Activated T-cell treated with anti-CD3 and anti-CD28 coated beads, Interleukin-2, amount 50 U/mL, for 4 hours (primary cell): ENCODE measurements at regions not wholly inside any gene's neighbourhood (a gene's known extent, or its start where the extent isn't known, plus 50 kb on each side); places are given as distances from the start of the nearest gene placed in this dataset.

ENCODE experiments used
- ATAC-seq, 2 donors: fragments of 200-7000 bp; cut with Tn5 transposase; one replicate each; pipeline ENCODE4 v1.10.0; 2021
- DNase-seq: peaks from one replicate; pipeline ENCODE4 v3.0.0-alpha.2; 2020
- H3K27me3 Mint-ChIP-seq: one replicate; pipeline ENCODE4 v1.8.0; 2021; ENCODE audit warnings: low read depth, mixed read lengths
- H3K36me3 Mint-ChIP-seq: one replicate; pipeline ENCODE4 v1.8.0; 2022; ENCODE audit warnings: mixed read lengths; ENCODE audit not compliant: insufficient read depth
- H3K4me1 Mint-ChIP-seq: one replicate; pipeline ENCODE4 v1.8.0; 2021; ENCODE audit warnings: low read depth, mixed read lengths
- H3K4me3 Mint-ChIP-seq: one replicate; pipeline ENCODE4 v1.8.0; 2021; ENCODE audit warnings: mild to moderate bottlenecking, moderate library complexity, mixed read lengths
- H3K9me3 Mint-ChIP-seq: one replicate; pipeline ENCODE4 v1.8.0; 2021; ENCODE audit warnings: mixed read lengths

DNA sequence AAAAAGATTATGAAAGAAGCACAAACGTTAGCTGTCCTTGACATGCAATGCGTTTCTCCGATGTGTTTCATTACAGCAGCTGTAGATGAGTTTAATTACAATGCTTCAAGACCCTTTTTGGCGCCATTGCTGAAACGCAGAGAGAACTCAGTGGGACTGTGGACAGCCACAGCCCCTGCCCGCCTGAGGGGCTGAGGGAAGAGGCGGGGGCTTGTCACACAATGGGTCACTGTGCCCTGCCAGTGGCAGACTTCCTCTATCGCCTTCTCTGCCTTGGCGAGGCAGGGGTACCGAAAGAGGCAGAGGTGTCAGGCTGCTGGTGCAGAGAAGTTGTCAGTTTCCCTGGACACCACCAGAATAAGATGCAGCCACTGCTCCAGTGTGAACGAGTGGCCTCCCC, 252.0 kb downstream of the NR2F2 start:
- H3K4me1 Mint-ChIP-seq = no peaks in the 10 kb centered on the region
- no peak overlapping the region for H3K4me3 Mint-ChIP-seq
- no peaks in the 10 kb centered on the region for H3K9me3 Mint-ChIP-seq
- DNase-seq = no peak
- ATAC-seq = no peak
- no peaks in the 10 kb centered on the region for H3K36me3 Mint-ChIP-seq
- peaks cover 2% of the 10 kb centered on the region for H3K27me3 Mint-ChIP-seq

GRCh38 chr15:96583671-96584070, 253.2 kb downstream of the NR2F2 start:
- ATAC-seq = no peak
- DNase-seq = no peak
- Mint-ChIP-seq H3K4me1 (no peaks in the 10 kb centered on the region), H3K36me3 (no peaks in the 10 kb centered on the region), H3K27me3 (peaks cover 2% of the 10 kb centered on the region), H3K9me3 (no peaks in the 10 kb centered on the region), H3K4me3 (no peak overlapping the region)

DNA sequence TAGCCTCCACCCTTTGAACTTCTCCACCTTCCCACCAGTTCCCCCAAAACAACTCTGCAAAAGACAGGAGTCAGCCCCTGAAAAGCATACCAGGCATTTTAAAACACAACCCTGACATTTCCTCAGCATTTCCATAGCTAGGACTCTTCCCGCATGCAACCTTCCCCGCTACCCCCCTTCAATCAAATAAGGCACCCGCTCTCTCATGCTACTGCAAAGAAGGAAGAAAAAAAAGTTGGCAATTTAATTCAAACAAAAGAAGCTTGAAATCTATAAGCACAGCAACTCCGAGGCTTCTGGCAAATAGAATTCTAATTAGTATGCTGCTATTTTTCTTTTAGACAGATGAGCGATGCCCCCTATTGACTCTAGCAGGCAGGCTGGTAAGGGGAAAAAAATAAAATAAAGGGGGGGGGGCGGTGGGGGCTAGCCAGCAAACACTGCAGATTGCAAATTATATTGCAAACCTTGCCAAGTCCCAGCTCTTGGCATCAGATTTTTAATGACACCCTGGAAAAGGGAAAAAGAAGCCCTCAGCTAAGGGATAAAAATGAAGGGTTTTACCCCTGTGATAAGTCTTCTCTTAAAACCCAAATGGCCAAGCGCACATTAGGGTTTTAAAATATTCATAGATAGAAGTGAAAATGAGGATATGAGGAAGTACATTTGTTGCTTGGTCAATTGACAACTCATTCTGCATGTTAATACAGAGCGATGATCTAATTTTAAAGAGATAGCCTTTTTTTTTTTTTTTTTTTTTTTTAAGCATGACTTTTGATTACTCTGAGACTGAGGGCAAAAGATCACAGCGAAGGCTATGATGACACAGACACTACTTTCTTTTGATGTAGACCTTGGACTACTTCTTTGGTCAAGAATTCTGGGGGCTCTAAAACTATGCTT, 255.2 kb downstream of the NR2F2 start:
- ATAC-seq = no peak
- peaks cover 2% of the 10 kb centered on the region for H3K27me3 Mint-ChIP-seq
- no peaks in the 10 kb centered on the region for H3K36me3 Mint-ChIP-seq
- H3K4me3 Mint-ChIP-seq = no peak overlapping the region
- DNase-seq = no peak
- no peaks in the 10 kb centered on the region for H3K4me1 Mint-ChIP-seq
- H3K9me3 Mint-ChIP-seq = no peaks in the 10 kb centered on the region

DNA sequence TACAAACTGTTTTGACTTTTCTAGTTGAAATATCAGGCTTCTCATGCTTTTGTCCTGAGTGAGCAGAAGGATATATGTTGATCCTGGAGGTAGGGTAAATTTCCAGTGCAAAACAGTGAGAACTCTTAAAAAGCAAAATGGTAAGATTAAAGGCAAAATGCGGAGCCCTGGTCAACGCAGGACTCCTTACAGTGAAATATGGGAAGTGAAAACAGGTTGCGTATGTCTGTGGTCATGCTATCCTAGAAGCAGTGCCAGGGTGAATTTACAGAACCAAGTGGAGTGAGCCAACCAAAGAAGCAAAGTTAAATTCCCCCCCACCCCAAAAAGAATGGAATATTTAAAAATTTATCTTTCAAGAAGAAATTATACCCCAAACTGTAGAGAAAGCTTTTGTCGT, 256.4 kb downstream of the NR2F2 start:
- H3K4me3 Mint-ChIP-seq = no peak overlapping the region
- no peaks in the 10 kb centered on the region for H3K36me3 Mint-ChIP-seq
- no peaks in the 10 kb centered on the region for H3K9me3 Mint-ChIP-seq
- ATAC-seq (no peak), DNase-seq (no peak)
- peaks cover 2% of the 10 kb centered on the region for H3K27me3 Mint-ChIP-seq
- no peaks in the 10 kb centered on the region for H3K4me1 Mint-ChIP-seq

GRCh38 chr15:96589864-96590263, 259.4 kb downstream of the NR2F2 start:
- no peaks in the 10 kb centered on the region for H3K9me3 Mint-ChIP-seq
- peaks cover 2% of the 10 kb centered on the region for H3K27me3 Mint-ChIP-seq
- no peaks in the 10 kb centered on the region for H3K4me1 Mint-ChIP-seq
- no peak for ATAC-seq
- no peaks in the 10 kb centered on the region for H3K36me3 Mint-ChIP-seq
- no peak overlapping the region for H3K4me3 Mint-ChIP-seq
- DNase-seq = no peak

DNA sequence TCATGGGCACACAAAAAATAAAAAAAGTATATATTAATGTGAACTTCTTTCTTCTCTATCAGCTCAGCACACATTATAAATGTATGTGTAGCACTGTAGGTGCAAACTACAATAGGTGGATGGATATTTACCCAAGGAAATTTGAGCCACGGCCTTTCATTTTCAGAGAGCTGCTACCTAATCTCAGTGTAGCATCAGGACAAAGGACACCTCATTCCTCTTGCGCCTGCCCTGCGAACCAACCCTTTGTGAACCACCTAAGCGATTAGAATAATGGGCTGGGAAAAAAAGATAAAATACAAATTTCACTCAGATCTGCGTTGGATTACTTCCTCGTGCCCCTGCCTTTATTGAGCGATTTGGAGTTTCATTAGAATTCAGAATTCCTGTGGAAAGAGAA, 263.2 kb downstream of the NR2F2 start:
- no peak for DNase-seq
- Mint-ChIP-seq H3K4me1 (no peaks in the 10 kb centered on the region), H3K9me3 (no peaks in the 10 kb centered on the region), H3K4me3 (no peak overlapping the region), H3K27me3 (no peaks in the 10 kb centered on the region), H3K36me3 (no peaks in the 10 kb centered on the region)
- no peak for ATAC-seq

GRCh38 chr15:96595951-96596350, 265.5 kb downstream of the NR2F2 start:
- H3K36me3 Mint-ChIP-seq = no peaks in the 10 kb centered on the region
- H3K4me3 Mint-ChIP-seq = no peak overlapping the region

GRCh38 chr15:96598514-96598913, 268.0 kb downstream of the NR2F2 start:
- DNase-seq (no peak), ATAC-seq (no peak)
- no peaks in the 10 kb centered on the region for H3K9me3 Mint-ChIP-seq

More at GRCh38 chr15:96595951-96596350, 265.5 kb downstream of the NR2F2 start:
- Mint-ChIP-seq H3K4me1 (no peaks in the 10 kb centered on the region), H3K9me3 (no peaks in the 10 kb centered on the region), H3K27me3 (no peaks in the 10 kb centered on the region)
- no peak for ATAC-seq
- DNase-seq = no peak

DNA sequence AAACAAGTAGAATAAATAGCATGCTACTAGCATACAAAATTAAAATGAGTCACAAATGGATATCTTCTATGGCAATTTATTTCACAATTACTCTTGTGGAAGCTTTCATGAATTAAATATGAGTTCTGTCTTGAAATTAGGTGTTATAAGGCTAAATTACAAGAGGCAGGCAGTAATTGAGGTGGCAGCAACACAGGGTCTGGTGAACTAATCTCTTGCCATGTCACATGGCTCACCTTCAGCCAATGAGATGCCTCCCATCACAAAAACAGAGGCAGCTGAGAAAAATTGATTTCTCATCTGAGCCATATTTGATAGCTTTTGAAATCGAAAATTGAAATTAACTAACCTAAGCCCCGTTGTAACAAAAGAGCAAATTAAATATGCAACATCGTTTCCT, 268.8 kb downstream of the NR2F2 start:
- H3K36me3 Mint-ChIP-seq = no peaks in the 10 kb centered on the region
- no peaks in the 10 kb centered on the region for H3K9me3 Mint-ChIP-seq
- no peak overlapping the region for H3K4me3 Mint-ChIP-seq
- H3K4me1 Mint-ChIP-seq = no peaks in the 10 kb centered on the region
- DNase-seq (no peak), ATAC-seq (no peak)
- no peaks in the 10 kb centered on the region for H3K27me3 Mint-ChIP-seq

More at GRCh38 chr15:96598514-96598913, 268.0 kb downstream of the NR2F2 start:
- Mint-ChIP-seq H3K4me3 (no peak overlapping the region), H3K4me1 (no peaks in the 10 kb centered on the region), H3K36me3 (no peaks in the 10 kb centered on the region), H3K27me3 (no peaks in the 10 kb centered on the region)

DNA sequence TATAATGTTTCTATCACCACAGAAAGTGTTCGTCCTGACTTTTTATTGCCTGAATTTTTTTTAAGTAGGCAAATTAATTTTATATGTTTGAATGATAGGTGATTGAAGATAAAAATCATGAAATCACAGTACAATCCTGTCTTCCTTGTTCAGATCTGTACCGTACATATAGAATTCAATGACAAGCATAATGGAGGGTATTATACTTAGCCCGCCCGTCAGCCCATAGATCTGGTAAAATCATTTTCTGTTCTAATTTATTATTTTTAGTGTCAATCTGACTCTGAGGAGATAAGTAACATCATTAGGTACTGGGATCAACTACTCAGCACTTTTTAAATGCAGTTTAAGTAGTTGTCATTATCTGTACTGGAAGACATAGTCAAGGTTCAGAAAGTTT, 269.9 kb downstream of the NR2F2 start:
- Mint-ChIP-seq H3K9me3 (no peaks in the 10 kb centered on the region), H3K4me1 (no peaks in the 10 kb centered on the region), H3K36me3 (no peaks in the 10 kb centered on the region), H3K27me3 (no peaks in the 10 kb centered on the region), H3K4me3 (no peak overlapping the region)
- ATAC-seq (no peak), DNase-seq (no peak)

GRCh38 chr15:96606617-96607016, 276.1 kb downstream of the NR2F2 start:
- Mint-ChIP-seq H3K4me1 (no peaks in the 10 kb centered on the region), H3K4me3 (no peak overlapping the region), H3K36me3 (no peaks in the 10 kb centered on the region)

GRCh38 chr15:96610757-96611156, 280.3 kb downstream of the NR2F2 start:
- Mint-ChIP-seq H3K4me3 (no peak overlapping the region), H3K9me3 (peaks cover 8% of the 10 kb centered on the region), H3K36me3 (no peaks in the 10 kb centered on the region), H3K4me1 (no peaks in the 10 kb centered on the region), H3K27me3 (no peaks in the 10 kb centered on the region)
- DNase-seq (no peak), ATAC-seq (no peak)

More at GRCh38 chr15:96606617-96607016, 276.1 kb downstream of the NR2F2 start:
- ATAC-seq (no peak), DNase-seq (no peak)
- H3K27me3 Mint-ChIP-seq = no peaks in the 10 kb centered on the region
- no peaks in the 10 kb centered on the region for H3K9me3 Mint-ChIP-seq

- Mint-ChIP-seq H3K27me3 (no peaks in the 10 kb centered on the region), H3K4me1 (no peaks in the 10 kb centered on the region), H3K36me3 (no peaks in the 10 kb centered on the region), H3K9me3 (peaks cover 8% of the 10 kb centered on the region), H3K4me3 (no peak overlapping the region)
- ATAC-seq (no peak), DNase-seq (no peak)
These were observed 282.4 kb downstream of the NR2F2 start for GRCh38 chr15:96612917-96613316.

GRCh38 chr15:96619174-96619573, 288.7 kb downstream of the NR2F2 start:
- Mint-ChIP-seq H3K27me3 (peaks cover 2% of the 10 kb centered on the region), H3K9me3 (no peaks in the 10 kb centered on the region), H3K4me1 (no peaks in the 10 kb centered on the region), H3K4me3 (no peak overlapping the region), H3K36me3 (no peaks in the 10 kb centered on the region)
- no peak for ATAC-seq
- DNase-seq = no peak

- Mint-ChIP-seq H3K4me1 (no peaks in the 10 kb centered on the region), H3K9me3 (no peaks in the 10 kb centered on the region), H3K27me3 (peaks cover 2% of the 10 kb centered on the region), H3K4me3 (no peak overlapping the region), H3K36me3 (no peaks in the 10 kb centered on the region)
- DNase-seq (no peak), ATAC-seq (no peak)
These were observed 292.2 kb downstream of the NR2F2 start for GRCh38 chr15:96622714-96623113.
